SK-N-SH (cell line): ENCODE measurements at regions not wholly inside any gene's neighbourhood (a gene's known extent, or its start where the extent isn't known, plus 50 kb on each side); places are given as distances from the start of the nearest gene placed in this dataset.

ENCODE experiments used
- CTCF ChIA-PET: fragments of 300-600, 350-600 bp; formaldehyde crosslinking; extraction: SDS; loops from one replicate; lab custom pipeline; 2021; lab: Yijun Ruan, JAX
- POLR2A ChIA-PET: fragments of 350-600 bp; sonication (Branson Sonifier 250); formaldehyde crosslinking; extraction: SDS; loops from one replicate; lab custom pipeline; 2020; ENCODE audit warnings: antibody characterized with exemption, inconsistent platforms; lab: Yijun Ruan, JAX
- DNase-seq: peaks from one replicate; pipeline ENCODE4 v3.0.0; 2012
- H2AFZ ChIP-seq: fragments of 200-600 bp; sonication (generic); 2 replicates; pipeline ENCODE4 v1.8.1; 2016; ENCODE audit warnings: antibody characterized with exemption, mild to moderate bottlenecking, low read depth
- H3F3A ChIP-seq: fragments of 200-600 bp; sonication (generic); replicated peaks from 2 replicates; pipeline ENCODE3; 2016; ENCODE audit warnings: antibody characterized with exemption, mild to moderate bottlenecking; ENCODE audit not compliant: insufficient read depth
- H3K27ac ChIP-seq, 2 experiments: fragments of 200-500 bp in 1 of 2; fragments of 200-600 bp in 1 of 2; sonication (Bioruptor generic) in 1 of 2; sonication (generic), shearing (Covaris generic) in 1 of 2; 2 replicates each; pipeline versions ENCODE4 v1.5.1 to v1.6.1; 2014 to 2016; ENCODE audit warnings: low read depth in 2 of 2, inconsistent platforms in 1 of 2, low read length in 1 of 2, mild to moderate bottlenecking in 1 of 2, mixed read lengths in 1 of 2
- H3K27me3 ChIP-seq: fragments of 200-600 bp; sonication (generic), shearing (Covaris generic); 2 replicates; pipeline ENCODE4 v1.6.1; 2016; ENCODE audit warnings: mixed run types; ENCODE audit not compliant: insufficient read depth
- H3K36me3 ChIP-seq, 2 experiments: fragments of 200-500 bp in 1 of 2; fragments of 200-600 bp in 1 of 2; sonication (Bioruptor generic) in 1 of 2; sonication (generic) in 1 of 2; replicated peaks in 1 of 2; 2 replicates each; pipeline versions ENCODE3 to v1.5.1; 2014 to 2016; ENCODE audit warnings: low read length in 1 of 2, mild to moderate bottlenecking in 1 of 2; ENCODE audit not compliant: insufficient read depth in 2 of 2, control insufficient read depth in 1 of 2
- H3K4me1 ChIP-seq, 2 experiments: fragments of 200-500 bp in 1 of 2; fragments of 200-600 bp in 1 of 2; sonication (Bioruptor generic) in 1 of 2; sonication (generic), shearing (Covaris generic) in 1 of 2; 2 replicates each; pipeline versions ENCODE4 v1.5.1 to v1.6.1; 2014 to 2016; ENCODE audit warnings: low read depth in 1 of 2, low read length in 1 of 2, mixed run types in 1 of 2; ENCODE audit not compliant: insufficient read depth in 2 of 2, control insufficient read depth in 1 of 2
- H3K4me2 ChIP-seq: fragments of 200-600 bp; sonication (generic), shearing (Covaris generic); 2 replicates; pipeline ENCODE4 v1.6.1; 2017; ENCODE audit warnings: mixed run types
- H3K4me3 ChIP-seq, 2 experiments: fragments of 200-500 bp in 1 of 2; fragments of 200-600 bp in 1 of 2; sonication (Bioruptor generic) in 1 of 2; sonication (generic), shearing (Covaris generic) in 1 of 2; 2 replicates each; pipeline versions ENCODE4 v1.5.1 to v1.8.1; 2014 to 2016; ENCODE audit warnings: low read depth in 2 of 2, inconsistent platforms in 1 of 2, low read length in 1 of 2, mild to moderate bottlenecking in 1 of 2, mixed read lengths in 1 of 2, moderate library complexity in 1 of 2
- H3K79me2 ChIP-seq: fragments of 200-600 bp; sonication (generic); 2 replicates; pipeline ENCODE4 v1.8.1; 2017; ENCODE audit warnings: mild to moderate bottlenecking; ENCODE audit not compliant: insufficient read depth
- H3K9ac ChIP-seq: fragments of 200-600 bp; sonication (generic); 2 replicates; pipeline ENCODE4 v1.6.1; 2017; ENCODE audit warnings: mixed run types
- H3K9me2 ChIP-seq: fragments of 200-600 bp; sonication (generic); 2 replicates; pipeline ENCODE4 v1.6.1; 2017; ENCODE audit warnings: mixed run types
- H3K9me3 ChIP-seq: fragments of 200-600 bp; sonication (generic); 2 replicates; pipeline ENCODE4 v1.6.1; 2017; ENCODE audit warnings: mixed run types, mild to moderate bottlenecking, moderate library complexity
- H4K20me1 ChIP-seq: fragments of 200-600 bp; sonication (generic); 2 replicates; pipeline ENCODE4 v1.6.1; 2017; ENCODE audit warnings: mild to moderate bottlenecking, mixed run types; ENCODE audit not compliant: insufficient read depth
- EP300 ChIP-seq, 2 experiments: IDR thresholded peaks; 2 replicates each; pipeline versions ENCODE4 v1.4.0 to v1.6.1; 2012; ENCODE audit warnings: borderline replicate concordance in 1 of 2, low read depth in 1 of 2, low read length in 1 of 2
- FOSL2 ChIP-seq: IDR thresholded peaks from 2 replicates; pipeline ENCODE4 v1.4.0; 2012; ENCODE audit warnings: low read depth, mild to moderate bottlenecking, moderate library complexity, borderline replicate concordance
- FOXM1 ChIP-seq: IDR thresholded peaks from 2 replicates; pipeline ENCODE4 v1.4.0; 2012; ENCODE audit warnings: low read depth, mild to moderate bottlenecking
- GABPA ChIP-seq: IDR thresholded peaks from 2 replicates; pipeline ENCODE4 v1.4.0; 2012; ENCODE audit warnings: low read depth, mild to moderate bottlenecking
- MEF2A ChIP-seq: IDR thresholded peaks from 2 replicates; pipeline ENCODE4 v1.4.0; 2012; ENCODE audit warnings: low read depth, borderline replicate concordance
- POLR2AphosphoS5 ChIP-seq: IDR thresholded peaks from 2 replicates; pipeline ENCODE4 v1.6.1; 2012; ENCODE audit warnings: low read depth, low read length
- SIN3A ChIP-seq: IDR thresholded peaks from 2 replicates; pipeline ENCODE4 v1.6.1; 2012; ENCODE audit warnings: low read depth, mild to moderate bottlenecking, low read length, moderate library complexity, borderline replicate concordance
- SMC3 ChIP-seq: IDR thresholded peaks from 2 replicates; pipeline ENCODE4 v1.6.1; 2012; ENCODE audit warnings: low read depth, low read length, improper control_type of control experiment
- WGBS: methylation state at CpG from one replicate; pipeline ENCODE4 v1.1.6; 2017; ENCODE audit warnings: low lambda C conversion rate; 5-methylcytosine and 5-hydroxymethylcytosine counted together
- TF ChIP-seq, protein P1 (sequence below): IDR thresholded peaks from 2 replicates; pipeline ENCODE4; 2012
- TF ChIP-seq, protein P2 (sequence below): fragments of 150-350 bp; IDR thresholded peaks from 2 replicates; pipeline ENCODE4 v1.6.1; 2016; ENCODE audit warnings: mild to moderate bottlenecking, low read depth, low read length
- TF ChIP-seq, protein P3 (sequence below): fragments of 200-600 bp; sonication (generic); IDR thresholded peaks from 2 replicates; pipeline ENCODE4 v1.6.1; 2017; ENCODE audit warnings: antibody characterized with exemption, mild to moderate bottlenecking, moderate library complexity

- DNase-seq: no peak
- H2AFZ ChIP-seq: no peak overlapping the region
- H3F3A ChIP-seq: no peaks in the 10 kb centered on the region
- H3K36me3 ChIP-seq: no peaks in the 10 kb centered on the region
- no peaks in the 10 kb centered on the region for H3K79me2 ChIP-seq
- TF ChIP-seq, protein P1, sequence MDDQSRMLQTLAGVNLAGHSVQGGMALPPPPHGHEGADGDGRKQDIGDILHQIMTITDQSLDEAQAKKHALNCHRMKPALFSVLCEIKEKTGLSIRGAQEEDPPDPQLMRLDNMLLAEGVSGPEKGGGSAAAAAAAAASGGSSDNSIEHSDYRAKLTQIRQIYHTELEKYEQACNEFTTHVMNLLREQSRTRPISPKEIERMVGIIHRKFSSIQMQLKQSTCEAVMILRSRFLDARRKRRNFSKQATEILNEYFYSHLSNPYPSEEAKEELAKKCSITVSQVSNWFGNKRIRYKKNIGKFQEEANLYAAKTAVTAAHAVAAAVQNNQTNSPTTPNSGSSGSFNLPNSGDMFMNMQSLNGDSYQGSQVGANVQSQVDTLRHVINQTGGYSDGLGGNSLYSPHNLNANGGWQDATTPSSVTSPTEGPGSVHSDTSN: no peak
- TF ChIP-seq POLR2AphosphoS5 (no peak), MEF2A (no peak)
- H3K4me1 ChIP-seq: no peaks in the 10 kb centered on the region
- POLR2A ChIA-PET: no interaction called here
- H3K27me3 ChIP-seq: no peaks in the 10 kb centered on the region
- CTCF ChIA-PET: no interaction called here
- H3K9ac ChIP-seq: no peak overlapping the region
- H4K20me1 ChIP-seq: no peaks in the 10 kb centered on the region
- no peaks in the 10 kb centered on the region for H3K9me2 ChIP-seq
- H3K9me3 ChIP-seq: no peaks in the 10 kb centered on the region; the same call in 1 of the 2 replicates
- H3K27ac ChIP-seq: no peak overlapping the region
- 70% methylated on average over 1 of the region's 1 CpG for WGBS
- H3K4me2 ChIP-seq: no peak overlapping the region
- H3K4me3 ChIP-seq: no peak overlapping the region
These were observed 1616.8 kb upstream of the PIK3C3 start for GRCh38 chr18:40338284-40338683.

- H3K4me1 ChIP-seq: no peaks in the 10 kb centered on the region
- H3K36me3 ChIP-seq: no peaks in the 10 kb centered on the region
- no peak for DNase-seq
- H4K20me1 ChIP-seq: no peaks in the 10 kb centered on the region
- H3K9me3 ChIP-seq: no peaks in the 10 kb centered on the region
- 57% methylated on average over 6 of the region's 6 CpGs for WGBS
- no peaks in the 10 kb centered on the region for H3K79me2 ChIP-seq
- H3K9ac ChIP-seq: no peak overlapping the region
- CTCF ChIA-PET: no interaction called here
- no peaks in the 10 kb centered on the region for H3K27me3 ChIP-seq
- no peak overlapping the region for H2AFZ ChIP-seq
- no peak overlapping the region for H3K4me3 ChIP-seq
- TF ChIP-seq FOXM1: no peak
- no peak for TF ChIP-seq SIN3A
- TF ChIP-seq, protein P2, sequence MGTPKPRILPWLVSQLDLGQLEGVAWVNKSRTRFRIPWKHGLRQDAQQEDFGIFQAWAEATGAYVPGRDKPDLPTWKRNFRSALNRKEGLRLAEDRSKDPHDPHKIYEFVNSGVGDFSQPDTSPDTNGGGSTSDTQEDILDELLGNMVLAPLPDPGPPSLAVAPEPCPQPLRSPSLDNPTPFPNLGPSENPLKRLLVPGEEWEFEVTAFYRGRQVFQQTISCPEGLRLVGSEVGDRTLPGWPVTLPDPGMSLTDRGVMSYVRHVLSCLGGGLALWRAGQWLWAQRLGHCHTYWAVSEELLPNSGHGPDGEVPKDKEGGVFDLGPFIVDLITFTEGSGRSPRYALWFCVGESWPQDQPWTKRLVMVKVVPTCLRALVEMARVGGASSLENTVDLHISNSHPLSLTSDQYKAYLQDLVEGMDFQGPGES: no peak
- TF ChIP-seq, protein P1: no peak
- no peak for TF ChIP-seq GABPA
- TF ChIP-seq, protein P3, sequence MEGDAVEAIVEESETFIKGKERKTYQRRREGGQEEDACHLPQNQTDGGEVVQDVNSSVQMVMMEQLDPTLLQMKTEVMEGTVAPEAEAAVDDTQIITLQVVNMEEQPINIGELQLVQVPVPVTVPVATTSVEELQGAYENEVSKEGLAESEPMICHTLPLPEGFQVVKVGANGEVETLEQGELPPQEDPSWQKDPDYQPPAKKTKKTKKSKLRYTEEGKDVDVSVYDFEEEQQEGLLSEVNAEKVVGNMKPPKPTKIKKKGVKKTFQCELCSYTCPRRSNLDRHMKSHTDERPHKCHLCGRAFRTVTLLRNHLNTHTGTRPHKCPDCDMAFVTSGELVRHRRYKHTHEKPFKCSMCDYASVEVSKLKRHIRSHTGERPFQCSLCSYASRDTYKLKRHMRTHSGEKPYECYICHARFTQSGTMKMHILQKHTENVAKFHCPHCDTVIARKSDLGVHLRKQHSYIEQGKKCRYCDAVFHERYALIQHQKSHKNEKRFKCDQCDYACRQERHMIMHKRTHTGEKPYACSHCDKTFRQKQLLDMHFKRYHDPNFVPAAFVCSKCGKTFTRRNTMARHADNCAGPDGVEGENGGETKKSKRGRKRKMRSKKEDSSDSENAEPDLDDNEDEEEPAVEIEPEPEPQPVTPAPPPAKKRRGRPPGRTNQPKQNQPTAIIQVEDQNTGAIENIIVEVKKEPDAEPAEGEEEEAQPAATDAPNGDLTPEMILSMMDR: no peak
- TF ChIP-seq EP300 (IDR thresholded peaks at IDR 0.05; ENCODE audit: borderline replicate concordance in 1 of 2, low read depth in 1 of 2, low read length in 1 of 2): no peak
- TF ChIP-seq SMC3: no peak
- TF ChIP-seq FOSL2: no peak
- no peaks in the 10 kb centered on the region for H3F3A ChIP-seq
- POLR2A ChIA-PET: no interaction called here
- no peak overlapping the region for H3K4me2 ChIP-seq
- H3K9me2 ChIP-seq: no peaks in the 10 kb centered on the region
- H3K27ac ChIP-seq: no peak overlapping the region
These were observed 1628.0 kb upstream of the PIK3C3 start for GRCh38 chr18:40326985-40327384.
